DOHH2 (cell line): ENCODE measurements at regions not wholly inside any gene's neighbourhood (a gene's known extent, or its start where the extent isn't known, plus 50 kb on each side); places are given as distances from the start of the nearest gene placed in this dataset.

Source experiments
- H3F3A ChIP-seq: fragments of 200-600 bp; sonication (generic), shearing (Covaris generic); 2 replicates; pipeline ENCODE4 v1.6.0; 2016; ENCODE audit warnings: antibody characterized with exemption, mild to moderate bottlenecking; ENCODE audit not compliant: control insufficient read depth, insufficient read depth
- H3K27ac ChIP-seq: fragments of 200-600 bp; sonication (generic); 2 replicates; pipeline ENCODE4 v1.5.1; 2014; ENCODE audit warnings: low read depth, mild to moderate bottlenecking, low read length, moderate library complexity
- H3K27me3 ChIP-seq: fragments of 200-600 bp; sonication (generic); 2 replicates; pipeline ENCODE4 v1.6.1; 2014; ENCODE audit warnings: mild to moderate bottlenecking, low read length, mixed read lengths; ENCODE audit not compliant: control insufficient read depth
- H3K36me3 ChIP-seq: fragments of 200-600 bp; sonication (generic); 2 replicates; pipeline ENCODE4 v1.6.1; 2014; ENCODE audit warnings: mild to moderate bottlenecking, low read length, moderate library complexity, mixed read lengths; ENCODE audit not compliant: control insufficient read depth
- H3K4me1 ChIP-seq: fragments of 200-600 bp; sonication (generic); 2 replicates; pipeline ENCODE4 v1.6.1; 2014; ENCODE audit warnings: mild to moderate bottlenecking, low read length, mixed read lengths; ENCODE audit not compliant: control insufficient read depth
- H3K4me2 ChIP-seq: fragments of 200-600 bp; sonication (generic); 2 replicates; pipeline ENCODE4 v1.6.0; 2014; ENCODE audit warnings: mild to moderate bottlenecking, low read length, moderate library complexity
- H3K4me3 ChIP-seq: fragments of 200-600 bp; sonication (generic); 2 replicates; pipeline ENCODE4 v1.5.1; 2014; ENCODE audit warnings: mild to moderate bottlenecking, low read length, mixed read lengths
- H3K79me2 ChIP-seq: fragments of 200-600 bp; sonication (generic); 2 replicates; pipeline ENCODE4 v1.6.1; 2014; ENCODE audit warnings: mild to moderate bottlenecking, low read length, mixed read lengths; ENCODE audit not compliant: control insufficient read depth
- H3K9me2 ChIP-seq: fragments of 200-600 bp; sonication (generic); replicated peaks from 2 replicates; pipeline ENCODE4 v1.6.1; 2014; ENCODE audit warnings: mild to moderate bottlenecking, low read length, mixed read lengths; ENCODE audit not compliant: control insufficient read depth
- H3K9me3 ChIP-seq: fragments of 200-600 bp; sonication (generic); 2 replicates; pipeline ENCODE4 v1.6.1; 2014; ENCODE audit warnings: antibody characterized with exemption, low read length, mixed read lengths; ENCODE audit not compliant: control insufficient read depth, insufficient read depth
- H4K20me1 ChIP-seq: fragments of 200-600 bp; sonication (generic); 2 replicates; pipeline ENCODE4 v1.6.0; 2014; ENCODE audit warnings: low read depth, mild to moderate bottlenecking, antibody characterized with exemption, low read length, moderate library complexity; ENCODE audit not compliant: control insufficient read depth, insufficient read depth
- EZH2phosphoT487 ChIP-seq: fragments of 200-600 bp; sonication (generic); IDR thresholded peaks from 2 replicates; pipeline ENCODE4 v1.6.1; 2017; ENCODE audit warnings: borderline replicate concordance, mild to moderate bottlenecking, antibody characterized with exemption, low read length, moderate library complexity, mixed read lengths
- TF ChIP-seq, protein P1 (sequence below): fragments of 200-600 bp; sonication (generic); IDR thresholded peaks from one replicate; pipeline ENCODE4 v1.5.1; 2014; ENCODE audit warnings: antibody characterized with exemption, mild to moderate bottlenecking, low read depth, low read length; ENCODE audit not compliant: poor library complexity, severe bottlenecking

- no peaks in the 10 kb centered on the region for H3K36me3 ChIP-seq
- no peaks in the 10 kb centered on the region for H3K79me2 ChIP-seq
- no peaks in the 10 kb centered on the region for H3F3A ChIP-seq
- H3K9me2 ChIP-seq: no peaks in the 10 kb centered on the region
- no peaks in the 10 kb centered on the region for H3K27me3 ChIP-seq
- H3K9me3 ChIP-seq: no peaks in the 10 kb centered on the region
- H3K27ac ChIP-seq: no peak overlapping the region
- H3K4me1 ChIP-seq: no peaks in the 10 kb centered on the region
- no peak for TF ChIP-seq EZH2phosphoT487
- TF ChIP-seq, protein P1, sequence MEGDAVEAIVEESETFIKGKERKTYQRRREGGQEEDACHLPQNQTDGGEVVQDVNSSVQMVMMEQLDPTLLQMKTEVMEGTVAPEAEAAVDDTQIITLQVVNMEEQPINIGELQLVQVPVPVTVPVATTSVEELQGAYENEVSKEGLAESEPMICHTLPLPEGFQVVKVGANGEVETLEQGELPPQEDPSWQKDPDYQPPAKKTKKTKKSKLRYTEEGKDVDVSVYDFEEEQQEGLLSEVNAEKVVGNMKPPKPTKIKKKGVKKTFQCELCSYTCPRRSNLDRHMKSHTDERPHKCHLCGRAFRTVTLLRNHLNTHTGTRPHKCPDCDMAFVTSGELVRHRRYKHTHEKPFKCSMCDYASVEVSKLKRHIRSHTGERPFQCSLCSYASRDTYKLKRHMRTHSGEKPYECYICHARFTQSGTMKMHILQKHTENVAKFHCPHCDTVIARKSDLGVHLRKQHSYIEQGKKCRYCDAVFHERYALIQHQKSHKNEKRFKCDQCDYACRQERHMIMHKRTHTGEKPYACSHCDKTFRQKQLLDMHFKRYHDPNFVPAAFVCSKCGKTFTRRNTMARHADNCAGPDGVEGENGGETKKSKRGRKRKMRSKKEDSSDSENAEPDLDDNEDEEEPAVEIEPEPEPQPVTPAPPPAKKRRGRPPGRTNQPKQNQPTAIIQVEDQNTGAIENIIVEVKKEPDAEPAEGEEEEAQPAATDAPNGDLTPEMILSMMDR: no peak
- no peaks in the 10 kb centered on the region for H4K20me1 ChIP-seq
- no peak overlapping the region for H3K4me3 ChIP-seq
- H3K4me2 ChIP-seq: no peak overlapping the region
Observed at GRCh38 chr2:762646-763045, 85.4 kb upstream of the TMEM18 start.

- no peak overlapping the region for H3K27ac ChIP-seq
- no peaks in the 10 kb centered on the region for H3K4me1 ChIP-seq
- no peaks in the 10 kb centered on the region for H3F3A ChIP-seq
- no peaks in the 10 kb centered on the region for H3K27me3 ChIP-seq
- H3K36me3 ChIP-seq: no peaks in the 10 kb centered on the region
- TF ChIP-seq EZH2phosphoT487: no peak
- TF ChIP-seq, protein P1: no peak
- no peak overlapping the region for H3K4me3 ChIP-seq
- H3K9me2 ChIP-seq: no peaks in the 10 kb centered on the region
- H3K9me3 ChIP-seq: no peaks in the 10 kb centered on the region
- H3K4me2 ChIP-seq: no peak overlapping the region
- no peaks in the 10 kb centered on the region for H4K20me1 ChIP-seq
- no peaks in the 10 kb centered on the region for H3K79me2 ChIP-seq
Observed at GRCh38 chr2:761384-761783, 84.2 kb upstream of the TMEM18 start.

GRCh38 chr2:760001-760400, 82.8 kb upstream of the TMEM18 start:
- Histone ChIP-seq H3K9me2 (no peaks in the 10 kb centered on the region), H3K4me2 (no peak overlapping the region), H3K4me1 (no peaks in the 10 kb centered on the region), H3K36me3 (no peaks in the 10 kb centered on the region), H3K79me2 (no peaks in the 10 kb centered on the region), H3K27me3 (no peaks in the 10 kb centered on the region), H4K20me1 (no peaks in the 10 kb centered on the region), H3K27ac (no peak overlapping the region), H3K4me3 (no peak overlapping the region), H3K9me3 (no peaks in the 10 kb centered on the region), H3F3A (no peaks in the 10 kb centered on the region)
- no peak for TF ChIP-seq EZH2phosphoT487
- TF ChIP-seq, protein P1: no peak

DNA sequence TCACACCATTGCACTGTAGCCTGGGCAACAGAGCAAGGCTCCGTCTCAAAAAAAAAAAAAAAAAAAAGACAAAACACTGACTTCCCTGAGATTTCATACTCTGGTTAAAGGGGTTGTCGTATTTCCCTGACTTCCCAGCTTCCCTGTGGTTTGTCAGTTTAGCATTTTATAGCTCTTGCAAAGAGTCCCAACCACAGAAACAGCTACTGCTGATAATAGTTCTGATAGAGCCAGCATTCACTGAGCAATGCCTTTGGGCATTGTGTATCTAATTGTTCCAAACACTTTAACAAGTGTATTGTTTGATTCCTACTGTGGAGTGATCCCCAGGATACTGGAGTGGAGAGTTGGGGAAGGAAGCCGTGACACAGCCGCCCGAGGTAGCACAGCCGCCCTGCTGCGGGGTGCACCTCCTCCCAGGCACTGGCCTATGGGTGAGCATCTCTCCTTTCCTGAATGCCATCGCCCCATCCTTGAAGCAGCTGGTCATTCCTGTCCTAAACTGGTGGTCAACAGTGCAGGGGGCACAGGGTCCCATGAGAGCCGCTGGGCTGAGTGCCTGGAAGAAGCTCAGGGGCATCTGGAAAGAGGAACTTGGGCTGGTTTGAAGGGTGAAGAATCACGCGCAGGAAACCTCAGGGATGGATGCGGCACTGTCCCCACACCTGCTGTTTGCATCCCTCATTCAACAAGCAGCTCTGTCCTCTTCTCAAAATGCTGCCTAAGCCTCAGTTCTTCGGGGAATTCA, 81.0 kb upstream of the TMEM18 start:
- H3K79me2 ChIP-seq: no peaks in the 10 kb centered on the region
- H3K4me3 ChIP-seq: no peak overlapping the region
- no peaks in the 10 kb centered on the region for H3K9me3 ChIP-seq
- H3K27ac ChIP-seq: no peak overlapping the region
- no peak for TF ChIP-seq EZH2phosphoT487
- TF ChIP-seq, protein P1: no peak
- no peaks in the 10 kb centered on the region for H3F3A ChIP-seq
- H3K4me2 ChIP-seq: no peak overlapping the region
- H3K36me3 ChIP-seq: no peaks in the 10 kb centered on the region
- no peaks in the 10 kb centered on the region for H3K4me1 ChIP-seq
- H3K9me2 ChIP-seq: no peaks in the 10 kb centered on the region
- H3K27me3 ChIP-seq: no peaks in the 10 kb centered on the region
- H4K20me1 ChIP-seq: no peaks in the 10 kb centered on the region
